H9 (cell line): ENCODE measurements at regions not wholly inside any gene's neighbourhood (a gene's known extent, or its start where the extent isn't known, plus 50 kb on each side); places are given as distances from the start of the nearest gene placed in this dataset.

Experiments used
- DNase-seq: peaks from one replicate; pipeline ENCODE4 v3.0.0-alpha.2; 2017
- H2AFZ ChIP-seq: one replicate; pipeline ENCODE4 v1.6.1; 2013; ENCODE audit warnings: mild to moderate bottlenecking, low read length, control low read depth, moderate library complexity
- H2AK5ac ChIP-seq: 2 replicates; pipeline ENCODE4 v1.6.1; 2013; ENCODE audit warnings: low read length, control low read depth, mixed read lengths; ENCODE audit not compliant: insufficient read length
- H2BK120ac ChIP-seq: one replicate; pipeline ENCODE4 v1.6.1; 2013; ENCODE audit warnings: low read depth, mild to moderate bottlenecking, low read length, control low read depth, inconsistent platforms; ENCODE audit not compliant: poor library complexity, severe bottlenecking
- H2BK12ac ChIP-seq: 2 replicates; pipeline ENCODE4 v1.6.1; 2013; ENCODE audit warnings: low read length, control low read depth, mixed read lengths, low read depth; ENCODE audit not compliant: insufficient read length
- H2BK15ac ChIP-seq: 2 replicates; pipeline ENCODE4 v1.6.1; 2013; ENCODE audit warnings: low read depth, low read length, control low read depth
- H2BK20ac ChIP-seq: one replicate; pipeline ENCODE4 v1.6.1; 2013; ENCODE audit warnings: low read depth, mild to moderate bottlenecking, low read length, control low read depth, inconsistent platforms; ENCODE audit not compliant: poor library complexity, severe bottlenecking
- H2BK5ac ChIP-seq: 2 replicates; pipeline ENCODE4 v1.6.1; 2013; ENCODE audit warnings: low read length, control low read depth, mixed read lengths; ENCODE audit not compliant: insufficient read length
- H3K14ac ChIP-seq: 2 replicates; pipeline ENCODE4 v1.6.1; 2013; ENCODE audit warnings: low read length, control low read depth; ENCODE audit not compliant: insufficient read depth
- H3K18ac ChIP-seq: 2 replicates; pipeline ENCODE4 v1.6.1; 2013; ENCODE audit warnings: low read depth, mild to moderate bottlenecking, mixed read lengths, low read length, control low read depth; ENCODE audit not compliant: insufficient read length
- H3K23ac ChIP-seq: 2 replicates; pipeline ENCODE4 v1.6.1; 2013; ENCODE audit warnings: low read length, control low read depth, mixed read lengths, low read depth; ENCODE audit not compliant: insufficient read length
- H3K23me2 ChIP-seq: 2 replicates; pipeline ENCODE4 v1.6.1; 2013; ENCODE audit warnings: low read depth, mild to moderate bottlenecking, mixed read lengths, low read length, control low read depth; ENCODE audit not compliant: insufficient read length, poor library complexity, severe bottlenecking
- H3K27ac ChIP-seq: 2 replicates; pipeline ENCODE4 v1.5.1; 2013; ENCODE audit warnings: low read length, control low read depth, mixed read lengths, low read depth; ENCODE audit not compliant: insufficient read length
- H3K27me3 ChIP-seq: 2 replicates; pipeline ENCODE4 v1.6.1; 2013; ENCODE audit warnings: low read length, control low read depth, inconsistent platforms; ENCODE audit not compliant: insufficient read depth
- H3K4ac ChIP-seq: 2 replicates; pipeline ENCODE4 v1.6.1; 2013; ENCODE audit warnings: low read depth, mild to moderate bottlenecking, control low read depth, inconsistent platforms, low read length, moderate library complexity
- H3K4me1 ChIP-seq: 2 replicates; pipeline ENCODE4 v1.6.1; 2013; ENCODE audit warnings: low read length, control low read depth, inconsistent platforms; ENCODE audit not compliant: insufficient read depth
- H3K4me2 ChIP-seq: 2 replicates; pipeline ENCODE4 v1.6.1; 2013; ENCODE audit warnings: low read length, control low read depth, mixed read lengths; ENCODE audit not compliant: insufficient read length, insufficient read depth
- H3K56ac ChIP-seq: 2 replicates; pipeline ENCODE4 v1.6.1; 2013; ENCODE audit warnings: low read depth, mild to moderate bottlenecking, mixed read lengths, low read length, control low read depth; ENCODE audit not compliant: insufficient read length
- H3K79me1 ChIP-seq: 2 replicates; pipeline ENCODE4 v1.6.1; 2013; ENCODE audit warnings: low read depth, mild to moderate bottlenecking, moderate library complexity, low read length, control low read depth, inconsistent platforms; ENCODE audit not compliant: insufficient read depth, poor library complexity, severe bottlenecking
- H3K79me2 ChIP-seq: 2 replicates; pipeline ENCODE4 v1.6.1; 2013; ENCODE audit warnings: low read length, control low read depth, inconsistent platforms; ENCODE audit not compliant: insufficient read depth
- H3K9ac ChIP-seq: 2 replicates; pipeline ENCODE4 v1.6.1; 2013; ENCODE audit warnings: low read length, control low read depth, mixed read lengths; ENCODE audit not compliant: insufficient read length; ENCODE audit errors: extremely low read depth
- H3K9me3 ChIP-seq: one replicate; pipeline ENCODE4 v1.6.1; 2013; ENCODE audit warnings: low read depth, low read length, inconsistent platforms; ENCODE audit not compliant: control insufficient read depth
- H3T11ph ChIP-seq: one replicate; pipeline ENCODE4 v1.6.1; 2013; ENCODE audit warnings: mild to moderate bottlenecking, low read length, control low read depth, inconsistent platforms
- H4K20me1 ChIP-seq: one replicate; pipeline ENCODE4 v1.6.1; 2013; ENCODE audit not compliant: control insufficient read depth, insufficient read length, insufficient read depth
- H4K5ac ChIP-seq: 2 replicates; pipeline ENCODE4 v1.6.1; 2013; ENCODE audit warnings: low read depth, mild to moderate bottlenecking, mixed read lengths, low read length, control low read depth; ENCODE audit not compliant: insufficient read length
- H4K8ac ChIP-seq: replicated peaks from 2 replicates; pipeline ENCODE4 v1.6.1; 2013; ENCODE audit warnings: low read length, control low read depth, mixed read lengths, low read depth; ENCODE audit not compliant: insufficient read length
- H4K91ac ChIP-seq: 2 replicates; pipeline ENCODE4 v1.6.1; 2013; ENCODE audit warnings: low read depth, mild to moderate bottlenecking, moderate library complexity, mixed read lengths, low read length, control low read depth; ENCODE audit not compliant: insufficient read length
- H3K27ac Mint-ChIP-seq, 3 experiments: 2 replicates in 2 of 3; 3 replicates in 1 of 3; pipeline ENCODE4 v1.8.0; 2020 to 2021; ENCODE audit warnings: mixed read lengths in 3 of 3, mild to moderate bottlenecking in 1 of 3, moderate library complexity in 1 of 3
- H3K27me3 Mint-ChIP-seq: 2 replicates; pipeline ENCODE4 v1.8.0; 2021; ENCODE audit warnings: low read depth, mild to moderate bottlenecking, moderate library complexity, mixed read lengths
- H3K36me3 Mint-ChIP-seq, 3 experiments: 2 replicates in 2 of 3; 3 replicates in 1 of 3; pipeline ENCODE4 v1.8.0; 2020 to 2021; ENCODE audit warnings: low read depth in 3 of 3, mixed read lengths in 3 of 3; ENCODE audit not compliant: insufficient read depth in 1 of 3
- H3K4me1 Mint-ChIP-seq, 2 experiments: 2 replicates each; pipeline ENCODE4 v1.8.0; 2020; ENCODE audit warnings: mixed read lengths in 2 of 2
- H3K4me3 Mint-ChIP-seq, 2 experiments: 2 replicates in 1 of 2; 3 replicates in 1 of 2; pipeline ENCODE4 v1.8.0; 2020 to 2021; ENCODE audit warnings: mild to moderate bottlenecking in 2 of 2, mixed read lengths in 2 of 2, moderate library complexity in 1 of 2
- H3K9me3 Mint-ChIP-seq, 2 experiments: 2 replicates in 1 of 2; 3 replicates in 1 of 2; pipeline ENCODE4 v1.8.0; 2020; ENCODE audit warnings: mild to moderate bottlenecking in 2 of 2, mixed read lengths in 2 of 2, moderate library complexity in 1 of 2
- CTCF ChIP-seq: fragments of 200-600 bp; sonication (generic); conservative IDR thresholded peaks from 3 replicates; pipeline ENCODE4 v1.8.0; 2021; ENCODE audit warnings: antibody characterized with exemption, mild to moderate bottlenecking
- WGBS: extraction: QIAGEN DNeasy Blood & Tissue Kit; methylation state at CpG from one replicate; pipeline ENCODE4 v1.1.7; 2013; ENCODE audit warnings: missing lambda C conversion rate, low lambda C conversion rate, mixed read lengths; ENCODE audit not compliant: insufficient read length; ENCODE audit errors: extremely low coverage; 5-methylcytosine and 5-hydroxymethylcytosine counted together

- H4K5ac ChIP-seq, result no peak overlapping the region
- H3K79me1 ChIP-seq, result no peaks in the 10 kb centered on the region
- no peak for DNase-seq
- H3K18ac ChIP-seq, result no peak overlapping the region
- no peak overlapping the region for H2AK5ac ChIP-seq
- no peak overlapping the region for H2BK5ac ChIP-seq
- Mint-ChIP-seq H3K4me3 (no peak overlapping the region), H3K9me3 (no peaks in the 10 kb centered on the region), H3K4me1 (peaks cover 3 to 6% of the 10 kb centered on the region in 2 experiments; a peak in 3 of 4 replicates), H3K27me3 (no peaks in the 10 kb centered on the region), H3K36me3 (no peaks in the 10 kb centered on the region), H3K27ac (no peak overlapping the region)
- H2BK12ac ChIP-seq, result no peak overlapping the region
- H3K23ac ChIP-seq, result no peak overlapping the region
- no peak overlapping the region for H2BK20ac ChIP-seq
- H3T11ph ChIP-seq, result no peak overlapping the region
- no peak overlapping the region for H3K56ac ChIP-seq
- H3K4me2 ChIP-seq, result no peak overlapping the region
- H2BK15ac ChIP-seq, result no peak overlapping the region
- H3K27me3 ChIP-seq, result no peaks in the 10 kb centered on the region
- H4K91ac ChIP-seq, result no peak overlapping the region
- H4K8ac ChIP-seq, result no peak overlapping the region
- H3K27ac ChIP-seq, result no peak overlapping the region
- H3K14ac ChIP-seq, result no peak overlapping the region
- no peak overlapping the region for H3K9ac ChIP-seq
- no peaks in the 10 kb centered on the region for H4K20me1 ChIP-seq
- H2AFZ ChIP-seq, result no peak overlapping the region
- no peaks in the 10 kb centered on the region for H3K9me3 ChIP-seq
- no peak overlapping the region for H2BK120ac ChIP-seq
- no peaks in the 10 kb centered on the region for H3K23me2 ChIP-seq
- H3K79me2 ChIP-seq, result no peaks in the 10 kb centered on the region
- no peak overlapping the region for H3K4ac ChIP-seq
- H3K4me1 ChIP-seq, result no peaks in the 10 kb centered on the region
- no peak for TF ChIP-seq CTCF
- no CpG with 5 or more reads among the region's 1 CpG for WGBS
Observed at GRCh38 chr5:89309268-89309667, 426.3 kb upstream of the MEF2C start.
